ENCODE measurements at regions not wholly inside any gene's neighbourhood (a gene's known extent, or its start where the extent isn't known, plus 50 kb on each side); places are given as distances from the start of the nearest gene placed in this dataset.
"Not testable (repeated sequence)": the region's sequence is repeated elsewhere in the genome, so short reads cannot be mapped to it uniquely, and the experiment has no call there.

DNA sequence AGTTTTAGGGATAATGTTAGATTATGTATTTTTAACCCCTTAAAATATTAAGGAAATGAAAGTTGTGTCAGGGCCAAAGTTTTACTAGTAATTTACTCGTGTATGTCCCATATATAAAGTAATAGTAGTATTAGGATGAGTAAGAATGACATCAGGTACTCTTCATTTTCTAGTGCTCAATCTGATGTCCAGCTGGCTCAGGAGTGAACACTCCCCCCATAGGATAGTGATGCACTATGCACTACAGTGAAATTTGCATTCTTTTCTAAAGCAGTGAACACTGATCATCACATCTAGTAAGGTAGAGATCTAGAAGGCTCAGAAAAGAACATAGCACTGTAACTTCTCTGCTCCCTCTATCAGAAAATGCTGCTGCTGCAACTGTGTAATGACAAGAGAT is 409.7 kb downstream of the GLUD2 start:
- no peak for DNase-seq

DNA sequence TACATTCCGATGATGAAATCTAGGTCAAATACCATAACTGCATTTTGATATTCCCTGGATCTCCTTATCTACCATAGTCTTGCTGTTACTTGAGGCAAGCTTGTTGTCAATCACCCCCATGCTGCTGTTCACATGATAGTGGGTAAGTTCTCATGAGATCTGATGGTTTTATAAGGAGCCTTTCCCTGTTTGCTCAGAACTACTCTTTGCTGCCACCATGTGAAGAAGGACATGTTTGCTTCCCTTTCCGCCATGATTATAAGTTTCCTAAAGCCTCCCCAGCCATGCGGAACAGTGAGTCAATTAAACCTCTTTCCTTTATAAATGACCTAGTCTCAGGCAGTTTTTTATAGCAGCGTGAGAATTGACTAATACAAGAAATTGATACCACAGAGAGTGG is 432.0 kb downstream of the GLUD2 start:
- DNase-seq = no peak

DNA sequence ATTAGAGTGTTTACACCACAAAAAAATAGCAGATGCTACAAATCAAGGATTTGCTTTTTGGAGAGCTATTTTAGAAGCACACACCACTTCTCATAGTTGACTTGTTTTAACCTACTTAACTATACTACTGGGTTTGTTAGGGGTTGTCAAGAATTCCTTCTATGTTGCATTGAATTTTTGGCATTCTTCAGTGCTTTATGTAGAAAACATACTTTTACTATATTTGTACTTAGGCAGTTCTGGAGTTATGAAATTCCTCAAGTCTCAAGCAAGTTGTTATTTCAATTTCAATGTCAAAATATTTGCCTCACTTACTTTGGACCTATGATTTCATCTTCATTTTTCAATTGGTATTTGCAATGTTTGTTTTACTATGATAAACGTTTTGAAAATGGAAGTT is 449.6 kb downstream of the GLUD2 start:
- no peak for DNase-seq

DNA sequence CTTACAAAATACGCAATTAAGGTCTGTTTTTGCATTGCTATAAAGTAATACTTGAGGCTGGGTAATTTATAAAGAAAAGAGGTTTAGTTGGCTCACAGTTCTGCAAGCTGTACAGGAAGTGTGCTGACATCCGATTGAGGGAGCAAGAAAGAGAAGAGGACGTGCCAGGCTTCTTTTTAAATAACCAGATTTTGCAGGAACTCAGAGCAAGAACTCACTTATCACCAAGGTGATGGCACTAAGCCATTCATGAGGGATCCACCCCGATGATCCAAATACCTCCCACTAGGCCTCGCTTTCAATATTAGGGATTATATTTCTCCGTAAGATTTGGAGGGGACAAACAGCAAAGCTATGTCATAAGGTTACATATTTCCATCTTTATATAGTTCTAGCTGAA is 456.7 kb downstream of the GLUD2 start:
- DNase-seq = no peak

DNA sequence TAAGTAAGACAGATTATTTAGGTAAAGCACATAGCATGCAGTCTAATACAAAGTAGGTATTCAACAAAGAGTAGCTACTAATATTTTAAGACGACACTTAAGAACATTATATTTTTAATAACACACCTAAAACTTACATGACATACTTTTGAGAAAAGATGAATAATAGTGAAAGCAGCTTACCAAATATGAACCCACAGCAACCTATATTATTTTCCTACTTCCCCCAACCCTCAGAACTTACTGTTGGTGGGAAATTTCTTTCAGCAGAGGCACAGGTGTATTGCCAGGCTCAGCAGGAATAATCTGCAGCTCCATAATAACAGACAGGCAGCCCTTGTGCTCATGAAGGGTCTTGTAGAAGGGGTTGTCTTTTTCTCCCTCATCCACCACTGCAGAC is 498.9 kb downstream of the GLUD2 start:
- no peak for DNase-seq

DNA sequence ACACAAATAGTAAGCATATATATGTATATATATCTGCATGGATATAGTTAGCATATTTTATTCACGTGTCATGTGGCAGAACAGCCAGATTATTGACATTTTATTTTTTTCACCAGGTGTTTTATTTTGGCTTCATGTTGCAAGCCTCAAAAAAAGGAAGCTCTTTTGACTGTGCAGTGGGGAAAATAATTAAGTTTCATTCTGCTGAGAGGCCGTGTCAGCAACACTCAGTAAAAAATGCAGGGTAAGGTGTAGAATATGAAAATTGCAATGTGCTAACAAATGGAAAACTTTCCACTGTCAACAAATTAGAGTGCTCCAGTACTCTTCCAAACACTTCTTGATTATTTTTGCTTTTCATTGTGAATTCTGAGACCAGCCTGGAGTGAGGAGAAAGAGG is 511.5 kb downstream of the GLUD2 start:
- no peak for DNase-seq

DNA sequence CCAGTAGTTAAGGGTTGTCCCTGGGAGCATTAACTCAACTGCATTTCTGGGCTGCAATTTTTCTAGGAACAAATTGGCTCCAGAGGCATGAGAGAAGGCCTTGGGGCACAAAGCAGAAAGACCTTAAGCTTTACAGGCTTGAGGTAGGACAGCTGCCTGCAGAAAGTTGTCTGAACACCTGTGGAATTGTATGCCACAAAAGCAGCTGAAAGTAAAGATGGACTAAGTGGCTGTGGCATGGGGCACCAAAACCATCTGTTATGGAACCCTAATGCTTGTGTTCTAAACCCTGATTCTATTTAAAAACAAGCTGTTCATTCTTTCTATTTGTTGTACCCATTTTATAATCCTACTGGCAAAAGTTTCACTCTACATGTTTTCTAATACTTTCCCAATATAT is 515.2 kb downstream of the GLUD2 start:
- DNase-seq = no peak

DNA sequence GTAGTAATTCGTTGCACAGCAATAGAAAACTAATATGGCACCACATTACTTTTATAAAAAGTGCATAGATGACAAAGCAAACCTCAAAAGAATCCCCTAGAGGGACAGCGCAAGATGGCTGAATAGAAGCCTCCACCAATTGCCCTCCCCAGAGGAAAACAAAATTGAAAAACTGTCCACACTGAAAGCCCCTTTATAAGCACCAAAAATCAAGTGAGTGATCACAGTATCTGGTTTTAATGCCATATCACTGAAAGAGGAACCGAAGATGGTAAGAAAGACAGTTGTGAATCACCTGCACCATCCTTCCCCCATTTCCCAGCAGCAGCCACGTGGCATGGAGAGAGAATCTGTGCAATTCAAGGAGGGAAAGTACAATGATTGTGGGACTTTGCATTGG is 522.2 kb downstream of the GLUD2 start:
- no peak for DNase-seq

DNA sequence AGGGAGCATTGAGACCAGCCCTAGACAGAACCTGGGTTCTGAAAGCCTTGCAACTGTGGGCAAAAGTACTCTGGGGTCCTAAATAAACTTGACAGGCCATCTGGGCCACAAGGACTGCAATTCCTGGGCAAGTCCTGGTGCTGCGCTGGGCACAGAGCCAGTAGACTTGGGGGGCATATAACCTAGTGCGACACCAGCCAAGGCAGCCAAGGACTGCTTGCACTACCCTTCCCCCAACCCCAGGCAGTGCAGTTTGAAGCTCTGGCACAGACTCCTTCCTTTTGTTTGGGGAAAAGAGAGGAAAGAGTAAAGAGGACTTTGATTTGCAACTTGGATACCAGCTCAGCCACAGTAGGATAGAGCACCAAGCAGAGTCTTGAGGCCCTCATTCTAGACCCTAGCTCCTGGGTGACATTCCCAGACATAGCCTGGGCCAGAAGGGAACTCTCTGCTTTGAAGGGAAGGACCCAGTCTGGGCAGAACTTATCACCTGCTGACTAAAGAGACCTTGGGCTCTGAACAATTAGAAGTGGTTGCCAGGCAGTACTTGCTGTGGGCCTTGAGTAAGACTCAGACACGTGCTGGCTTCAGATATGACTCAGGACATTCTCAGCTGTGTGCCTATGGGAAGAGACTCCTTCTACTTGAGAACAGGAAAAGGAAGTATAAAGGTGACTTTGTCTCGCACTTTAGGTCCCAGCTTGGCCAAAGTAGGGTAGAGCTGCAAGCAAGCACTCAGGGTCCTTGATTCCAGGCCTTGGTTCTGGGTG is 522.8 kb downstream of the GLUD2 start:
- no peak for DNase-seq

DNA sequence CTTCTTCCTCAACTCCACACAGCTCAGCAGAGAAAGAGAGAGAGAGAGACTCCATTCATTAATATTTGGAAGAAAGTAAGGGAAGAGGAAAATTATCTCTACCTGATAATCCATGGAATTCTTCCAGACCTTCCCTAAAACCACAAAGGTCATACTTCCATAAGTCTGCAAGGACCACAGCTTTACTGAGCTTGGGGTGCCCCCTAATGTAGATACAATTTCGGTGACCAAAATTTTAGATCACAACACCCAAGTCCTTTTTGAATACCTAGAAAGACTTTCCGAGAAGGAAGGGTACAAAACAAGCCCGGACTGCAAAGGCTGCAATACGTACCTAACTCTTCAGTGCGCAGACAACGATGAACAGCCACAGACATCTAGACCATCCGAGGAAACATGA is 523.9 kb downstream of the GLUD2 start:
- DNase-seq = no peak

DNA sequence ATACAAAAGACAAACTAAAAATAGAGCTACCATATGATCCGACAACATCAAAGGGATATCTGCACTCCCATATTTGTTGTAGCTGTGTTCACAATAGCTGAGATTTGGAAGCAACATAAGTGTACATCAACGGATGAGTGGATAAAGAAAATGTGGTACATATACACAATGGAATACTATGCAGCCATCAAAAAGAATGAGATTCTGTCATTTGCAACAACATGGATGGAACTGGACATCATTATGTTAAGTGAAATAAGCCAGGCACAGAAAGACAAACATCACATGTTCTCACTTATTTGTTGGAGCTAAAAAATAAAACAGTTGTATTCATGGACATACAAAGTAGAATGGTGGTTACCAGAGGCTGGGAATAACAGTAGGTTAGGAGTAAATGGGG is 527.0 kb downstream of the GLUD2 start:
- not testable (repeated sequence) for DNase-seq

DNA sequence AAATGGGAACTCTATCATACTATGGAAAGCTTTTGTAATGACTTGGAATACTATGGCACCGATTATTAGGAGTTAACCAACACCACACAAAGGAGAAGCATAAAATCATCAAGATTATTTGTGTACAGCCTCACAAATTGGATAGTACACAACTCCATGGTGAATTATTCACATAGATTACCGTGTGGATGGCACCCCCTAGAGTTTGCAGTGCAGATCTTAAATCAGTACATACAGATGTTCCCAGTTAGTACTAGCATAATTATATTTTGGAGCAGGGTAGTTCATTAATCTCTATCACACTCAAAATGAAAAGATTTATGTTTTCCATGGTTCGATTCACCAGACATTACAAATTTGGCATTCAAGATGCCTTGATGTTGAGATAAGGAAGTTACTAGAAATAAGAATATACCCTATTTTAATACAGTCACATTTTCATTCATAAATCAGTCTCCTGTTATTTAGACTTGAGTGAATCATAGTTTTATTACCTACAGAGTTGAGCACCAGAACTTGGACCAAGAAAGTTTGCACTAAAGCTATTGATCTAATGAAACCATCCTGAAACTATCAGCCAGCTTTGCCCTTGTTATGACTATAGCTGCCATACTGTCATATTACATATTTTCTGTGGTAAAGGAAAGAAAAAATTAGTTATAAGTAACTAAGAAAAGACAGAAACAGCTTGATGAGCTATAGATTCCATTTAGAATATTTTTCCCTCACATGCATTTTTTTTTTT is 531.8 kb downstream of the GLUD2 start:
- DNase-seq = no peak

DNA sequence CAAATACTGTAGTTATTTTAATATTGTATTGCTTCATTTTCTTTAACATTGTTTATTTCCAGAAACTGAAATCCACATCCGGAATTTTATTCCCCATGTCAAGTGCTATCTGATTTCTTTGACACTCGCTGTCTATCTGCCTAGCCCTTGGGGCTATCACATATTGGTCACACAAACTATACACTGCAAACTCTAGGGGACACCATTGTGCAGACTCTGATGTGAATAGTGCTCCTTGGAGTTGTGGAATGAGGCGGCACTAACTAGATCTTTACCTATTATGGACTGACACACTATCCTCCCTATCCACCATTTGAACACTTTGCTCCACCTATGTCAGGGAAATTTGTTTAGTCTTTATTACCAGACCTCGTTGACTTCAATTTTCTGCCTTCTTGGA is 534.5 kb downstream of the GLUD2 start:
- DNase-seq = no peak

DNA sequence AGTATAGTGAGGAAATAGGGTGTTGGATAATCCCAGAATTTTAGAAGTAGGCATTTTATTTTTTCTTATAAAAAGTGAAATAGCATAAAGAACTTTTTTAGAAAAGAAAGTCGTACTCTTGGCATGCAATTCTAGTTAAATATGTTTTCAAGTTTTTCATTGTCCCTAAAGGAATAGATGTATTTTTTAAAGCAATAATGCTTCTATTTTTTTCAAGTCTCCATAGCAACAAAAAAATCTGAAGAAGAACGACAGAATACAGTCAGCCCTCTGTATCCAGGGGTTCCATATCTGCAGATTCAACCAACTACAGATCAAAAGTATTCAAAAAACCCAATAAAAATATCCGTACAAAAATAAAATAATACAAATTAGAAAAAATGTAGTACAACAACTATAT is 538.2 kb downstream of the GLUD2 start:
- no peak for DNase-seq

DNA sequence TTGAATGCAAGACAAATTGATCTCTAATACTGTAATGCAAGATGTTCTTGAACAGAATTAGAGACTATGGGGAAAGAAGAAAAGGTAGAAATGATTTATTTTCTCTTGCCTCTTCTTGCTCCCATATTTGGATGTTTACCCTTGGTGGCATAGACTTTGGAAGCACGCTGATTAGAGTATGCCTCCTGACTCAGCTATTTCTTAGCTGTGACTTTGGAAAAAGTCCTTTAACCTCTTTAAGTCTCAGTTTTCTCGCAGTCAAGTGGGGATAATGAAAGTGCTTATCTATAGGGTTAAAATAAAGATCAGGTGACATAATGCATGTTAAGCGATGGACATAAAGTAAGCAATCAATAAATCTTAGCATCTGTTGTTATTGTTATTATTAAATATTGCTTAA is 545.5 kb downstream of the GLUD2 start:
- DNase-seq = no peak

DNA sequence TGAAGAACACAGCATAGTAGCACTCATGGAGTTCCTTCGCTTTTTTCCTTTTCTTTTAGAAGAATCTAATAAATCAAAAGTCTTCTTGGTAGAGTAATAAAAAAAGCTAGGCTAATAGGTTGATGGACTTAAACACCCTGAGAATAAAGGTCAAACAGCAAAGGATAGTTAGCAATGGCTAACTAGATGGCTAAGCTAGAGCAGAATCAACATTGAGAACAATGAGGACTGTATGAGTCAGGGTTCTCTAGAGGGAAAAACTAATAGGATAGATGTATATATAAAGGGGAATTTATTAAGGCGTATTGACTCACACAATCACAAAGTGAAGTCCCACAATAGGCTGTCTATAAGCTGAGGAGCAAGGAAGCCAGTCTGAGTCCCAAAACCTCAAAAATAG is 550.9 kb downstream of the GLUD2 start:
- DNase-seq = no peak

DNA sequence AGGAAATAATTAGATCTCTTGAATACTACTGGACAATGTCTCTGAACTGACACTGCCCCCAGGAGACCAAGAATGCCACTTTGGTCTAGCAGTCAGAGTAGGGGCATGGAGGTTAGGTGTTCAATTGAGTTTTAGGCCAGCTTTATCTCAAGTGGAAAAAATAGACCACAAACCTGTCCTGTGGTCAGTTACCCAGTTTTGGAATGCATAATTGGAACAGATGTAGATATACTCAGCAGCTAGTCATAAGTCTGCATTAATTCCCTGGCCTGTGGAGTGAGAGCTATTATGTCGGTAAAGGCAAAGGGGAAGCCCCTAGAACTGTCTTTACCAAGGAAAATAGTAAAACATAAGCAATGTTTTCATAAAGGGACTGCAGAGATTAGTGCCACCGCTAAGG is 587.7 kb downstream of the GLUD2 start:
- DNase-seq = no peak

DNA sequence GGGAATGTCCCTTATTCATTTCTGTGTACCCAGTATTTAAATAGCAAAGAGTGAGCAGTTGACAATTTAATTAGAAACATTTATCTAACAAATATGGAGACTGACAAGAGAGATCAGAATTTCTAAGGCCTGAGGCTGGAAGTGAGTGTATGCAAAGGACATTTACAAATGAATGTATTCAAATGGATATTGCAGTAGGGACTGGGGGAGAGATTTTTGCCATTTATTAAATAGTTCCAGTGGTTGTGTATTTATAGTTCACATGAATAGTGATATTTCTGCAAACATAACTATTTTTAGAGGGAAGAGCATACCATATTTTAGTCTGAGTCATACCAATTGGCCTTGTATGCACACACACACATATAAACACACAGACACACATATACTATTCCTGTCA is 592.4 kb downstream of the GLUD2 start:
- DNase-seq = no peak

DNA sequence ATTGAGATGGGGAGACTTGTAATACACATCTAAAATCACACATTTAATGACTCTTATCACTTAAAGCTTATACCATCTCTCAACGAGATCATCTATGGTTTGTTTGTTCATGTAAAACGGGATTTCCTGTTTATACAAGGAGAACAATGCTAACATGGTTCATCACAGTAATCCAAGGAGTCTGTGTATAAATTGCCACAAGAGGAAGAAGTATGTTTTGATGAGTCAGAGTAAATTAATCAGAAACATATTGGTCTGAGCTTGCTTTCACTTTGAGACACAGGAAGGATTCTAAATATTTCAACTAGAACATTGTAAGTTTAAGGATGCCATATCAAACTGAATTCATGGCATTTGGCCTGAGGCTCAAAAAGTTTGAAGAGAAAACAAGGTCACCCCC is 594.1 kb downstream of the GLUD2 start:
- DNase-seq = peak; percentile 28

DNA sequence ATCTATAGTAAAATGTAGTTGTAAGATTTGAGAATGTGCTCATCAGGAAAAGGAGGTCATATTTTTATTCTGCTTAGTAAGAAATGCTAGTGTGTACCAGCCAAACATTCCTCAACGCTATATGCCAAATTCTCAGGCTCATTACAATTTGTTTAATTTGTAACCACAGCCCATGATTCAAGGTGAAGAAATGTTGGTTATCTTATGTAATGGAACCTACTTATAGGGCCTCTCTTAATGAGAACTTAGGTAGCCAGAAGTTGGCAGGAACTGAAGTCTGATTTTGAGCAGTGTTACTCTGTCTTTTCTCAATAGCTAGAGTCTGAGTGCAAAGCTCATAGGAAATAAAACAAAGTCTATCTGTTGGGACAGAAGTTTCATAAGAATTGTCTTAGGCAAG is 595.0 kb downstream of the GLUD2 start:
- no peak for DNase-seq

DNA sequence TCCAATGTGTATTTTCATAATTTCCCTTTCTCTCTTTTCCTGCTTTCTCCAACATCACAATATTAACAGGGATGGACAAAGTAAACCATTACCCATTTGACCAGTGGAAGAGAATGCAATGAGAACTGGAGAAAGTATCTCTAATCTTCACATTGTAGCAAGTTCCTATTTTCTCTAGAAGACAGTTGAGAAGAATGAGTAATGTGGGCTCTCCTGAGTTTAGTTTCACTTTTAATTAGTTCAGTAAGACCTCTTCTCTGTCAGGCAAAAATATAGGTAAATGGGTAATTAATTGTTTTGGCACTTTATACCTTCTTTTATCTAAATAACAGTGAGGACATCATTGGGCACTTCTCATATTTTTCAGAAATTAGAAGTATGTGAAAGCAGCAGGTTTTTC is 602.0 kb downstream of the GLUD2 start:
- no peak for DNase-seq

DNA sequence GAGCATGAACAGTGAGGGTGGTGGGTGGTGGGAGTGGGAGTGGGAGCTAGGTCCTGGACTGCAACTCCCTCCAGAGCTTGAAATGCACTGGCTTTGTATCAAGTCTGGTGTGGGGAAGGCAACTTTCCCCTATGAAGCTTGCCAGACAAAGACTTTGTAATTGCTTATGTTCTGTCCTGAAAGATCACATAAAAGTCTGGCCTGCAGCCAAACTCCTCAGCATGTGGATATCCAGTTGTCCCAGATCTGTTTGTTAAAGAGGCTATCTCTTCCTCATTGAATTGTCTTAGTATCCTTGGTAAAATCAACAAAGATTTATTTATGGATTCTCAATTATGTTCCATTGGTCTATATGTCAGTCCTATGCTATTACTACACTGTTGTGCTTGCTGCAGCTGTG is 607.9 kb downstream of the GLUD2 start:
- peak; percentile 64 for DNase-seq

DNA sequence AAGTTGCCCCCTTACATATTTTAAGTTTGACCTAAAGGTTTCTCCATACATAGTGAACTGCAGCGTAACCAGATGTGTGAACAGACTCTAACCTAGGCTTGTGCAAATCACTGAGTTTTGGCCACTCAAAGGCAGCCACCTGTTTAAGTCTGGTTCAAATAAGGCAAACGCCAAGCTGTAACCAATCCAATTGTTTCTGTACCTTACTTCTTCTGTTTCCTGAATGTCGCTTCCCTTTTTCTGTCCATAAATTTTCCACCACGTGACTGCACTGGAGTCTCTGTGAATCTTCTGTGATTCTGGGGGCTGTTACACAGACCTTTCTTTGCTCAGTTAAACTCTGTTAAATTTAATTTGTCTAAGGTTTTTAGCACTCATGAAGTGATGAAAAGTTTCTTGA is 618.8 kb downstream of the GLUD2 start:
- no peak for DNase-seq

DNA sequence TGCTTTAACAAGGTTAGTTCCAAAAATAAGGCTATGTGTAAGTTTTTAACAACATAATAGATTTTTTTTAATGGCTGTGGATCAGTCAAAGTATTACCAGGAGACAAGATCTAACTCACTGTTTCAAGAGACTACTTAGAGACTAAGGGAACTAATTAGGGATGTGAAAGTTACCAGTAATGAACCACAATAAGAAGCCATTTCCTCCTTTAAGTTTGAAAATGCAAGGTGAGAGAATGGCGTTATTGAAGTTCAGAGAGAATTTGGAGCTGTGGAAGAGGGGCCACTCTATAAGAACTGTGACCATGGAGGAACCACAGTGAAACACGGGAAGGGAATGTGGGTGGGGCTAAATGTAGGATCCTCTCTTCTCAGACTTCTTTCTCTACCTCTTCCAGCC is 624.2 kb downstream of the GLUD2 start:
- no peak for DNase-seq

DNA sequence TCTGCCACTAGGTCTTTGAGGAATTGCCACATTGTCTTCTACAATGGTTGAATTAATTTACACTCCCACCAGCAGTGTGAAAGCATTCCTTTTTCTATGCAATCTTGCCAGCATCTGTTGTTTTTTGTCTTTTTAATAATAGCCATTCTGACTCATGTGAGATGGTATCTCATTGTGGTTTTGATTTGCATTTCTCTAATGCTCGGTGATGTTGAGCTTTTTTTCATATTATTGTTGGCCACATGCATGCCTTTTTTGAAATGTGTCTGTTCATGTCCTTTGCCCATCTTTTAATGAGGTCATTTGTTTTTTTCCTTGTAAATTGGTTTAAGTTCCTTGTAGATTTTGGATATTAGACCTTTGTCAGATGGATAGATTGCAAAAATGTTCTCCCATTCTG is 661.8 kb downstream of the GLUD2 start:
- DNase-seq = not testable (repeated sequence)
